HCT116 (cell line): ENCODE measurements at regions not wholly inside any gene's neighbourhood (a gene's known extent, or its start where the extent isn't known, plus 50 kb on each side); places are given as distances from the start of the nearest gene placed in this dataset.

Experiments
- ATAC-seq: fragments of 200-7000 bp; cut with Tn5 transposase; 2 replicates; pipeline ENCODE4 v1.9.1; 2020; ENCODE audit warnings: mild to moderate bottlenecking, moderate library complexity
- BruUV-seq: library from RNA; stranded (reverse); fragments of 400-500 nt; replicated peaks from 2 replicates; lab custom pipeline; 2021; lab: Mats Ljungman, UMichigan
- CTCF ChIA-PET: fragments of 300-600 bp; sonication (Branson Sonifier 250); formaldehyde crosslinking; loops from one replicate; lab custom pipeline; 2021; ENCODE audit warnings: antibody characterized with exemption; lab: Charles Lee
- POLR2A ChIA-PET: fragments of 300-600, 350-600 bp; sonication (Branson Sonifier 250); formaldehyde crosslinking; loops from one replicate; lab custom pipeline; 2021; ENCODE audit warnings: antibody characterized with exemption; lab: Charles Lee
- RAD21 ChIA-PET, 2 experiments: fragments of 300-600 bp; sonication (Branson Sonifier 250); formaldehyde crosslinking; loops; one replicate each; lab custom pipeline; 2023; ENCODE audit warnings: low total read pairs in 2 of 2; ENCODE audit not compliant: uncharacterized antibody in 2 of 2, unreplicated experiment in 2 of 2, low non-redundant PET in 1 of 2; lab: Charles Lee
- DNase-seq: peaks from one replicate; pipeline ENCODE4 v3.0.0-alpha.2; 2010; ENCODE audit warnings: low read depth, low spot score
- H2AFZ ChIP-seq: fragments of 200-600 bp; shearing (Covaris generic), sonication (generic); 2 replicates; pipeline ENCODE4 v1.6.1; 2017; ENCODE audit warnings: low read depth, mixed run types, mixed read lengths, antibody characterized with exemption, low read length; ENCODE audit not compliant: poor library complexity, severe bottlenecking
- H3K27ac ChIP-seq: 2 replicates; pipeline ENCODE4 v1.5.1; 2012; ENCODE audit warnings: low read depth, low read length
- H3K27me3 ChIP-seq: fragments of 200-600 bp; sonication (generic); 2 replicates; pipeline ENCODE4 v1.6.1; 2016; ENCODE audit warnings: mixed run types, low read length, mixed read lengths; ENCODE audit not compliant: insufficient read depth
- H3K36me3 ChIP-seq, 2 experiments: fragments of 200-500 bp in 1 of 2; fragments of 200-600 bp in 1 of 2; sonication (Bioruptor generic) in 1 of 2; sonication (generic) in 1 of 2; 2 replicates each; pipeline versions ENCODE4 v1.5.1 to v1.6.1; 2014 to 2016; ENCODE audit warnings: low read length in 2 of 2, inconsistent platforms in 1 of 2, mixed read lengths in 1 of 2, mixed run types in 1 of 2; ENCODE audit not compliant: insufficient read depth in 2 of 2, control insufficient read depth in 1 of 2
- H3K4me1 ChIP-seq, 2 experiments: fragments of 200-600 bp in 1 of 2; sonication (generic) in 1 of 2; 2 replicates each; pipeline versions ENCODE4 v1.5.1 to v1.6.1; 2012 to 2017; ENCODE audit warnings: low read length in 2 of 2, inconsistent platforms in 1 of 2, mild to moderate bottlenecking in 1 of 2, mixed read lengths in 1 of 2, mixed run types in 1 of 2, moderate library complexity in 1 of 2; ENCODE audit not compliant: insufficient read depth in 2 of 2, control insufficient read depth in 1 of 2
- H3K4me2 ChIP-seq: fragments of 200-600 bp; sonication (generic); 2 replicates; pipeline ENCODE4 v1.6.1; 2017; ENCODE audit warnings: mixed run types, low read length, mixed read lengths
- H3K4me3 ChIP-seq, 2 experiments: fragments of 200-600 bp in 1 of 2; sonication (generic) in 1 of 2; replicated peaks in 1 of 2; 2 replicates each; pipeline ENCODE4 v1.5.1; 2011 to 2016; ENCODE audit warnings: low read length in 2 of 2, control low read depth in 1 of 2, low read depth in 1 of 2, mild to moderate bottlenecking in 1 of 2, mixed read lengths in 1 of 2, mixed run types in 1 of 2
- H3K79me2 ChIP-seq: fragments of 200-600 bp; sonication (generic); 2 replicates; pipeline ENCODE4 v1.6.1; 2017; ENCODE audit warnings: mild to moderate bottlenecking, mixed run types, low read length, moderate library complexity, mixed read lengths; ENCODE audit not compliant: insufficient read depth
- H3K9ac ChIP-seq: fragments of 200-600 bp; sonication (generic); 2 replicates; pipeline ENCODE4 v1.6.1; 2016; ENCODE audit warnings: low read length, mixed read lengths
- H3K9me2 ChIP-seq: fragments of 200-600 bp; sonication (generic), shearing (Covaris generic); 2 replicates; pipeline ENCODE4 v1.6.1; 2017; ENCODE audit warnings: mixed run types, mild to moderate bottlenecking, moderate library complexity; ENCODE audit not compliant: insufficient read depth
- H3K9me3 ChIP-seq, 2 experiments: fragments of 200-500 bp in 1 of 2; fragments of 200-600 bp in 1 of 2; sonication (Bioruptor generic) in 1 of 2; sonication (generic) in 1 of 2; 2 replicates each; pipeline ENCODE4 v1.6.1; 2014 to 2017; ENCODE audit warnings: low read length in 2 of 2, mixed read lengths in 2 of 2, inconsistent platforms in 1 of 2, low read depth in 1 of 2, mild to moderate bottlenecking in 1 of 2, mixed run types in 1 of 2, moderate library complexity in 1 of 2; ENCODE audit not compliant: control insufficient read depth in 1 of 2, insufficient read depth in 1 of 2
- H4K20me1 ChIP-seq: fragments of 200-600 bp; sonication (generic), shearing (Covaris generic); 2 replicates; pipeline ENCODE4 v1.6.1; 2017; ENCODE audit warnings: mixed run types, mild to moderate bottlenecking, moderate library complexity; ENCODE audit not compliant: insufficient read depth
- ATF3 ChIP-seq: IDR thresholded peaks from 2 replicates; pipeline ENCODE4 v1.6.1; 2012
- CEBPB ChIP-seq: IDR thresholded peaks from 2 replicates; pipeline ENCODE4 v1.6.1; 2012; ENCODE audit warnings: low read depth
- CTCF ChIP-seq, 3 experiments: fragments of 200-600 bp in 1 of 3; sonication (generic) in 1 of 3; IDR thresholded peaks in 2 of 3; conservative IDR thresholded peaks in 1 of 3; 2 replicates each; pipeline ENCODE4 v1.5.1; 2012 to 2017; ENCODE audit warnings: low read depth in 2 of 3, low read length in 2 of 3, antibody characterized with exemption in 1 of 3, borderline replicate concordance in 1 of 3, control low read depth in 1 of 3, mild to moderate bottlenecking in 1 of 3, mixed read lengths in 1 of 3, mixed run types in 1 of 3, moderate library complexity in 1 of 3; ENCODE audit not compliant: insufficient read depth in 1 of 3
- EGR1 ChIP-seq: IDR thresholded peaks from 2 replicates; pipeline ENCODE4 v1.6.1; 2012; ENCODE audit warnings: low read depth
- ELF1 ChIP-seq: IDR thresholded peaks from 2 replicates; pipeline ENCODE4 v1.6.1; 2012; ENCODE audit warnings: low read depth, borderline replicate concordance
- EZH2 ChIP-seq: fragments of 200-600 bp; sonication (generic); IDR thresholded peaks from 2 replicates; pipeline ENCODE4 v1.6.1; 2017; ENCODE audit warnings: antibody characterized with exemption, mixed run types
- EZH2phosphoT487 ChIP-seq: fragments of 200-600 bp; IDR thresholded peaks from 2 replicates; pipeline ENCODE4 v1.6.1; 2018; ENCODE audit warnings: antibody characterized with exemption, borderline replicate concordance
- FOSL1 ChIP-seq: IDR thresholded peaks from 2 replicates; pipeline ENCODE4 v1.6.1; 2012; ENCODE audit warnings: low read depth
- JUND ChIP-seq: IDR thresholded peaks from 2 replicates; pipeline ENCODE4 v1.6.1; 2012
- POLR2A ChIP-seq: IDR thresholded peaks from 2 replicates; pipeline ENCODE4 v1.7.0; 2011; ENCODE audit warnings: borderline replicate concordance; ENCODE audit not compliant: insufficient read depth, insufficient read length; ENCODE audit errors: extremely low read depth
- POLR2AphosphoS5 ChIP-seq: IDR thresholded peaks from 2 replicates; pipeline ENCODE4 v1.6.1; 2011; ENCODE audit warnings: mild to moderate bottlenecking, low read depth, low read length, moderate library complexity
- RAD21 ChIP-seq: IDR thresholded peaks from 2 replicates; pipeline ENCODE4 v1.6.1; 2012; ENCODE audit warnings: low read depth, mild to moderate bottlenecking
- REST ChIP-seq: IDR thresholded peaks from 2 replicates; pipeline ENCODE4 v1.6.1; 2012; ENCODE audit warnings: low read depth
- SP1 ChIP-seq: IDR thresholded peaks from 2 replicates; pipeline ENCODE4 v1.6.1; 2012; ENCODE audit warnings: low read depth
- SRF ChIP-seq: IDR thresholded peaks from 2 replicates; pipeline ENCODE4 v1.6.1; 2012; ENCODE audit warnings: low read depth
- YY1 ChIP-seq: IDR thresholded peaks from 2 replicates; pipeline ENCODE4 v1.6.1; 2011; ENCODE audit warnings: low read length, low read depth, moderate library complexity, mild to moderate bottlenecking; ENCODE audit not compliant: insufficient replicate concordance; ENCODE audit errors: extremely low read depth
- ZNF274 ChIP-seq: fragments of 200-500 bp; sonication (Bioruptor generic); IDR thresholded peaks from 2 replicates; pipeline ENCODE4 v1.6.1; 2014; ENCODE audit warnings: mild to moderate bottlenecking, low read depth, low read length, inconsistent platforms
- intact Hi-C: fragments of 100-400 bp; cut with micrococcal nuclease; formaldehyde crosslinking; loops from 2 replicates; pipeline ENCODE4 v1.10.0; 2022

- ChIA-PET RAD21 (no interaction called here), POLR2A (no interaction called here), CTCF (no interaction called here)
- no peak overlapping the region for H3K4me3 ChIP-seq
- H3K27ac ChIP-seq: no peak overlapping the region
- ATAC-seq (no peak), DNase-seq (no peak)
- BruUV-seq: no TSS peak
- H3K4me1 ChIP-seq: no peaks in the 10 kb centered on the region
- H3K79me2 ChIP-seq: no peaks in the 10 kb centered on the region
- H3K9ac ChIP-seq: no peak overlapping the region
- no peaks in the 10 kb centered on the region; a peak in 1 of 4 replicates for H3K9me3 ChIP-seq
- no peaks in the 10 kb centered on the region for H4K20me1 ChIP-seq
- H3K36me3 ChIP-seq: no peaks in the 10 kb centered on the region; a peak in 1 of 4 replicates
- intact Hi-C loops: no loop called here
- no peaks in the 10 kb centered on the region for H3K27me3 ChIP-seq
- no peaks in the 10 kb centered on the region for H3K9me2 ChIP-seq
- H2AFZ ChIP-seq: no peak overlapping the region
- H3K4me2 ChIP-seq: no peak overlapping the region
- TF ChIP-seq ATF3 (no peak), CTCF (IDR thresholded peaks at IDR 0.05 in 2 of 3, conservative IDR thresholded peaks at IDR 0.05 in 1 of 3; ENCODE audit: borderline replicate concordance in 1 of 3, insufficient read depth in 1 of 3, low read depth in 2 of 3, low read length in 2 of 3) (no peak), EZH2phosphoT487 (no peak), SRF (no peak), ZNF274 (no peak), YY1 (no peak), REST (no peak), POLR2AphosphoS5 (no peak), EGR1 (no peak), RAD21 (no peak), JUND (no peak), POLR2A (no peak), CEBPB (no peak), EZH2 (no peak), ELF1 (no peak), SP1 (no peak), FOSL1 (no peak)
These were observed 753.6 kb downstream of the CENPC start for GRCh38 chr4:66791686-66792085.
